Ectodermal cell (in vitro differentiated cells): ENCODE measurements at regions not wholly inside any gene's neighbourhood (a gene's known extent, or its start where the extent isn't known, plus 50 kb on each side); places are given as distances from the start of the nearest gene placed in this dataset.

Experiments
- H3K27ac ChIP-seq: 2 replicates; pipeline ENCODE4 v1.7.0; 2013; ENCODE audit warnings: mild to moderate bottlenecking, low read depth, low read length; ENCODE audit not compliant: insufficient read depth, poor library complexity, severe bottlenecking
- H3K27me3 ChIP-seq: 2 replicates; pipeline ENCODE4 v1.7.0; 2013; ENCODE audit warnings: mild to moderate bottlenecking, low read length; ENCODE audit not compliant: insufficient read depth, control insufficient read depth, poor library complexity, severe bottlenecking
- H3K36me3 ChIP-seq: one replicate; pipeline ENCODE4 v1.7.0; 2013; ENCODE audit warnings: low read length; ENCODE audit not compliant: control insufficient read depth, insufficient read depth
- H3K4me1 ChIP-seq: one replicate; pipeline ENCODE4 v1.7.0; 2013; ENCODE audit warnings: low read length; ENCODE audit not compliant: control insufficient read depth, insufficient read depth
- H3K4me3 ChIP-seq: 2 replicates; pipeline ENCODE4 v1.7.0; 2013; ENCODE audit warnings: low read depth, low read length, control low read depth; ENCODE audit not compliant: insufficient read depth
- H3K9me3 ChIP-seq: 2 replicates; pipeline ENCODE4 v1.7.0; 2013; ENCODE audit warnings: mild to moderate bottlenecking, low read length, moderate library complexity; ENCODE audit not compliant: control insufficient read depth
- WGBS, 2 experiments: methylation state at CpG; one replicate each; pipeline ENCODE4 v1.1.7; 2013; ENCODE audit warnings: missing lambda C conversion rate in 2 of 2; 5-methylcytosine and 5-hydroxymethylcytosine counted together

DNA sequence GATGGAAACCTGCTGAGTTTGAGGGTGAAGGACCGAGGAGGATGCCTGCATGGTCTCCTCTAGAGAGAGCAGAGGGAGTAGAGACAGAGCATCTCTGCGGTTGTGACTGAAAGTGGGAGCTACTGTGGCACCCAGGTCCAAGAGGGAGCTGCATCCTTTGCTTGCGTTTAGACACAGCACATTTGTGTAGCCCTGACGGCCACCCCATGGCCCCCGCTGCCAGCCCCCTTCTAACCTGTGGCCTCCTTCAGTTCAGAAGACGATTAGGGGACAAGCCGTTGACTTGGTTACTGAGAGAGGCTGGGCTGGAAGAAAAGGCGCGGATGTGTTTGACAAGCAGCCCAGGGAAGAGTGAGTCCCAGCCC is 690.9 kb downstream of the BRD1 start:
- Histone ChIP-seq H3K36me3 (no peaks in the 10 kb centered on the region), H3K9me3 (no peaks in the 10 kb centered on the region), H3K27ac (no peak overlapping the region), H3K27me3 (no peaks in the 10 kb centered on the region), H3K4me1 (peaks cover 5% of the 10 kb centered on the region), H3K4me3 (no peak overlapping the region)
- 91 to 95% methylated on average over 9 of the region's 9 CpGs for WGBS, 2 experiments

GRCh38 chr22:49136041-49136815 is 691.4 kb downstream of the BRD1 start:
- H3K9me3 ChIP-seq, result no peaks in the 10 kb centered on the region
- no peaks in the 10 kb centered on the region for H3K27me3 ChIP-seq
- H3K4me3 ChIP-seq, result no peak overlapping the region
- no peak overlapping the region for H3K27ac ChIP-seq
- 92% methylated on average over 25 of the region's 25 CpGs for WGBS, 2 experiments
- H3K36me3 ChIP-seq, result no peaks in the 10 kb centered on the region
- H3K4me1 ChIP-seq, result peaks cover 5% of the 10 kb centered on the region

DNA sequence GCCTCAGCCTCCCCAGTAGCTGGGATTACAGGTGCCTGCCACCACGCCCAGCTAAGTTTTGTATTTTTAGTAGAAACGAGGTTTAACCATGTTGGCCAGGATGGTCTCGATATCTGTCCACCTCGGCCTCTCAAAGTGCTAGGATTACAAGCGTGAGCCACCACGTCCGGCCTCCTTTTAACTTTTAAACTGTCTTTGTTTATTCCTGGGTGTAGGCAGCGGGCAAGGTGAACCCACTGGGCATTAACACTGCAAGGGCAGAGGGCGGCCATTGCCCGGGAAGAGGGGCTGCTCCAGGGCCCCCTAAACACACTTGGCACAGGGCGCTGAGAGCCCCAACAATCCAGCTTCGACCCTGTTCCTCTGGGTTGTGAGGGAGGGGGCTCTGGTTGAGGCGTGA is 693.6 kb downstream of the BRD1 start:
- peaks cover 5% of the 10 kb centered on the region for H3K4me1 ChIP-seq
- H3K4me3 ChIP-seq, result no peak overlapping the region
- no peaks in the 10 kb centered on the region for H3K9me3 ChIP-seq
- no peaks in the 10 kb centered on the region for H3K27me3 ChIP-seq
- H3K27ac ChIP-seq, result no peak overlapping the region
- H3K36me3 ChIP-seq, result no peaks in the 10 kb centered on the region
- 89 to 98% methylated on average over 13 of the region's 13 CpGs for WGBS, 2 experiments

- Histone ChIP-seq H3K4me1 (peaks cover 5% of the 10 kb centered on the region), H3K27me3 (no peaks in the 10 kb centered on the region)
- 81 to 83% methylated on average over 4 to 5 of the region's 5 CpGs for WGBS, 2 experiments
Measured at GRCh38 chr22:49133541-49133940, 694.1 kb downstream of the BRD1 start.

GRCh38 chr22:49132009-49132408 is 695.7 kb downstream of the BRD1 start:
- H3K9me3 ChIP-seq, result no peaks in the 10 kb centered on the region
- no peak overlapping the region for H3K27ac ChIP-seq
- 94 to 95% methylated on average over 9 of the region's 9 CpGs for WGBS, 2 experiments
- H3K4me3 ChIP-seq, result no peak overlapping the region
- peaks cover 5% of the 10 kb centered on the region for H3K4me1 ChIP-seq
- H3K36me3 ChIP-seq, result no peaks in the 10 kb centered on the region
- no peaks in the 10 kb centered on the region for H3K27me3 ChIP-seq

More at GRCh38 chr22:49133541-49133940, 694.1 kb downstream of the BRD1 start:
- Histone ChIP-seq H3K36me3 (no peaks in the 10 kb centered on the region), H3K4me3 (no peak overlapping the region), H3K9me3 (no peaks in the 10 kb centered on the region), H3K27ac (no peak overlapping the region)

DNA sequence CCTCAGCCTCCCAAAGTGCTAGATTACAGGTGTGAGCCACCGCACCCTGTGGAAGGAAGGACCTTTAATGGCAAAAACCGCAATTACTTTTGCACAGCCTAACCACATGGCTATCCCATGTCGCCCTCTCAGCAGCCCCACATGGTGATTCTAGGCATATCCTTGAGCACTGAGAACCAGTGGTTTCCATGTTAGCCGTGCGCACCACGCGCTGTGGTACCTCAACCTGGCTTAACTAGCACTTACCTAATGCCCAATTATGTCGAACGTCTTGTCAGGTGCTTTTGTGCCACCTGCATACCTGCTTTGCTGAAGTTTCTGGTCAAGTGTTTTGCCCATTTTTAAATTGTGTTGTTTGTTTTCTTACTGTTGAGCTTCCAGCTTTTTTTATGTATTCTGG is 697.9 kb downstream of the BRD1 start:
- WGBS, 2 experiments, result 94% methylated on average over 9 of the region's 9 CpGs
- H3K4me3 ChIP-seq, result no peak overlapping the region

DNA sequence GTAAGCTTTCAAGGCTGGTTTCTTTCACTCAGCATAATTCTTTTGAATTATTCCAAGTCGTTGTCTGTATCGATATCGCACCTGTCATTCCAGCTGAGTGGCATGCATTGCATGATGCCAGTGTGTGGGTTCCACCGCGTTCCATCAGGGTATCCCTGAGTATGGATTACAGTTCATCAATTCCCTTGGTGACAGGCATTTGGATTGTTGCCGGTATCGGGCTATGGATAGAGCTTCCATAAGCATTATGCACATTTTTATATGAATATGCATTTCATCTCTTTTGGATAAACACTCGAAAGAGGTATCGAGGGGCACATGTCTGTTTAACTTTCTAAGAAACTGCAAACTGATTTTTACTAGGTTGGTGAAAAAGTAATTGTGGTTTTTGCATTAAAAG is 698.8 kb downstream of the BRD1 start:
- no peaks in the 10 kb centered on the region for H3K36me3 ChIP-seq
- 94 to 96% methylated on average over 7 to 9 of the region's 9 CpGs for WGBS, 2 experiments
- no peaks in the 10 kb centered on the region for H3K27me3 ChIP-seq
- H3K4me3 ChIP-seq, result no peak overlapping the region
- H3K9me3 ChIP-seq, result no peaks in the 10 kb centered on the region
- H3K4me1 ChIP-seq, result peaks cover 5% of the 10 kb centered on the region
- no peak overlapping the region for H3K27ac ChIP-seq

More for the DNA sequence above, 697.9 kb downstream of the BRD1 start:
- no peaks in the 10 kb centered on the region for H3K36me3 ChIP-seq
- H3K9me3 ChIP-seq, result no peaks in the 10 kb centered on the region
- H3K4me1 ChIP-seq, result peaks cover 5% of the 10 kb centered on the region
- no peaks in the 10 kb centered on the region for H3K27me3 ChIP-seq
- no peak overlapping the region for H3K27ac ChIP-seq

DNA sequence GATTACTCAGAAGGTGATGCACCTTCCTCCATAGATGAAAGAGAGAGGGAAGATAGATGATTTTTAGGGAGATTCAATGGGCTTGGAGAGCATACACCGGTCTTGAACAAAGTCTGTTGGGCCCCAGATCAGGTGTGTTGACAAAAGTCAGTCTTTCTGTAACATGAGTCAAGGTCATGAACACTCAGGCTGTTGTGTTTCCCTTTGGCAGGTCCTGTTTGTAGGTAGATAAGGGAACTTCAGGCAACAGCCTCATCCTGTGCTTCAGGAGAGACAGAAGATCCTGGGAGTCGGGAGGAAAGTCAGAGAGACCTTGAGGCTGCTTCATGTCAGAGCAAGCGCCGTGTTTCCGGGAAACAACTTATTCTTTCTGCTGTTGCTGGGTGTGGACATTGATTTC is 703.1 kb downstream of the BRD1 start:
- 91 to 94% methylated on average over 5 of the region's 5 CpGs for WGBS, 2 experiments
- H3K27ac ChIP-seq, result no peak overlapping the region
- H3K9me3 ChIP-seq, result no peaks in the 10 kb centered on the region
- H3K36me3 ChIP-seq, result no peaks in the 10 kb centered on the region
- H3K4me1 ChIP-seq, result peaks cover 3% of the 10 kb centered on the region
- H3K4me3 ChIP-seq, result no peak overlapping the region
- H3K27me3 ChIP-seq, result no peaks in the 10 kb centered on the region

DNA sequence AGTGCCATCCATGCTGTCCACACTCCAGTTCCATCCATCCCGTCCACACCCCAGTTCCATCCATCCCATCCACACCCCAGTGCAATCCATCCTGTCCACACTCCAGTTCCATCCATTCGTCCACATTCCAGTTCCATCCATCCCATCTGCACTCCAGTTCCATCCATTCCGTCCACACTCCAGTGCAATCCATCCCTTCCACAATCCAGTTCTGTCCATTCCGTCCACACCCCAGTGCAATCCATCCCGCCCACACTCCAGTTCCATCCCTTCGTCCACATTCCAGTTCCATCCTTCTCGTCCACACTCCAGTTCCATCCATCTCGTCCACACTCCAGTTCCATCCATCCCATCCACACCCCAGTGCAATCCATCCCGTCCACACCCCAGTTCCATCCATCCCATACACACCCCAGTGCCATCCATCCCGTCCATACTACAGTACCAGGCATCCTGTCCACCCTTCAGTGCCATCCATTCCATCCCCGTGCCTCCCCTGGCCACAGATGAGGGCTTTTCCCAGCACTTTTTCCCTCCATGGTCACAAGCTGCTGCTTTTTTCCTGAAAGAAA is 704.0 kb downstream of the BRD1 start:
- H3K4me3 ChIP-seq, result no peak overlapping the region
- no peak overlapping the region for H3K27ac ChIP-seq
- H3K27me3 ChIP-seq, result no peaks in the 10 kb centered on the region
- 87 to 88% methylated on average over 11 of the region's 11 CpGs for WGBS, 2 experiments
- no peaks in the 10 kb centered on the region for H3K9me3 ChIP-seq
- no peaks in the 10 kb centered on the region for H3K36me3 ChIP-seq
- peaks cover 11% of the 10 kb centered on the region for H3K4me1 ChIP-seq

GRCh38 chr22:49119551-49119952 is 708.1 kb downstream of the BRD1 start:
- H3K9me3 ChIP-seq, result no peaks in the 10 kb centered on the region
- no peak overlapping the region for H3K27ac ChIP-seq
- peaks cover 11% of the 10 kb centered on the region for H3K4me1 ChIP-seq
- H3K36me3 ChIP-seq, result no peaks in the 10 kb centered on the region
- 36 to 39% methylated on average over 13 of the region's 13 CpGs for WGBS, 2 experiments
- H3K4me3 ChIP-seq, result no peak overlapping the region
- no peaks in the 10 kb centered on the region for H3K27me3 ChIP-seq
